ENCODE measurements at regions not wholly inside any gene's neighbourhood (a gene's known extent, or its start where the extent isn't known, plus 50 kb on each side); places are given as distances from the start of the nearest gene placed in this dataset.

- no peak for TF ChIP-seq POLR2A (IDR thresholded peaks at IDR 0.05)
- TF ChIP-seq, protein P1, sequence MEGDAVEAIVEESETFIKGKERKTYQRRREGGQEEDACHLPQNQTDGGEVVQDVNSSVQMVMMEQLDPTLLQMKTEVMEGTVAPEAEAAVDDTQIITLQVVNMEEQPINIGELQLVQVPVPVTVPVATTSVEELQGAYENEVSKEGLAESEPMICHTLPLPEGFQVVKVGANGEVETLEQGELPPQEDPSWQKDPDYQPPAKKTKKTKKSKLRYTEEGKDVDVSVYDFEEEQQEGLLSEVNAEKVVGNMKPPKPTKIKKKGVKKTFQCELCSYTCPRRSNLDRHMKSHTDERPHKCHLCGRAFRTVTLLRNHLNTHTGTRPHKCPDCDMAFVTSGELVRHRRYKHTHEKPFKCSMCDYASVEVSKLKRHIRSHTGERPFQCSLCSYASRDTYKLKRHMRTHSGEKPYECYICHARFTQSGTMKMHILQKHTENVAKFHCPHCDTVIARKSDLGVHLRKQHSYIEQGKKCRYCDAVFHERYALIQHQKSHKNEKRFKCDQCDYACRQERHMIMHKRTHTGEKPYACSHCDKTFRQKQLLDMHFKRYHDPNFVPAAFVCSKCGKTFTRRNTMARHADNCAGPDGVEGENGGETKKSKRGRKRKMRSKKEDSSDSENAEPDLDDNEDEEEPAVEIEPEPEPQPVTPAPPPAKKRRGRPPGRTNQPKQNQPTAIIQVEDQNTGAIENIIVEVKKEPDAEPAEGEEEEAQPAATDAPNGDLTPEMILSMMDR (IDR thresholded peaks at IDR 0.05), result no peak
Observed at GRCh38 chr20:51084593-51085377, 61.9 kb upstream of the KCNG1 start.
